Jurkat, Clone E6-1 (cell line): ENCODE measurements at regions not wholly inside any gene's neighbourhood (a gene's known extent, or its start where the extent isn't known, plus 50 kb on each side); places are given as distances from the start of the nearest gene placed in this dataset.
"Not testable (repeated sequence)": the region's sequence is repeated elsewhere in the genome, so short reads cannot be mapped to it uniquely, and the experiment has no call there.

Source experiments
- DNase-seq: peaks from one replicate; pipeline ENCODE4 v3.0.0-alpha.2; 2011; ENCODE audit warnings: low read depth, low spot score
- H3K4me3 ChIP-seq: 2 replicates; pipeline ENCODE4 v1.5.1; 2011; ENCODE audit warnings: mild to moderate bottlenecking, low read length, control low read depth, moderate library complexity

DNA sequence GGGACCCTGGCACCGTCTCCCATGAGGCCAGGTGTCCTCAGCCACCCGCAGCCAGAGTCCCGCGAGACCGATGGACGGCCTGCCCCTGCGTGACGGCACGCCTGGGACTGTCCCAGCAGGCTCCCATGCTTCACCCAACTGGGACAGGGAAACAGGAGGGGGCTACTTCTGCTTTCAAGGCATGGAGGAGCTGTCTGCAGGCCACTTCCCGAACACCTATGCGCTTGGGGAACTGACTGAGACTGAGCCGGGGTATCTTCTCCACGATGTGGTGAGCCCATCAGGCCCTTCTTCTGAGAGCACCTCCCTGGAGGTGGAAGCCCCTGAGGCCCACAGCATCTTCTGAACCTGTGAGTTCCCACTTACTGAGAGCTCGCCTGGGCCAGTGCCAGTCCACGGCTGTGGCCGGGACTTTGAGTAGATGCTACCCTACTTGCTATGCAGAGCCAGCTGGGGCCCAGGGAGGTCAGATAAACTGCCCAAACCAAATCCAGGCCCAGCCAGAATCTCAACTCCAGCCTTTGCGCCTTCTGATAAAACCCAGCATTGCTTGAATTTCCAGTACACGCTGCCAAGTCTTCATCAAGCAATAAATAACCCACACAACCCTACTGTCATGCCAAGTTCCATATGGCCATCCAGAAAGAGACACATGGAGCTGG is 85.4 kb upstream of the METTL9 start:
- not testable (repeated sequence) for H3K4me3 ChIP-seq, DNase-seq

DNA sequence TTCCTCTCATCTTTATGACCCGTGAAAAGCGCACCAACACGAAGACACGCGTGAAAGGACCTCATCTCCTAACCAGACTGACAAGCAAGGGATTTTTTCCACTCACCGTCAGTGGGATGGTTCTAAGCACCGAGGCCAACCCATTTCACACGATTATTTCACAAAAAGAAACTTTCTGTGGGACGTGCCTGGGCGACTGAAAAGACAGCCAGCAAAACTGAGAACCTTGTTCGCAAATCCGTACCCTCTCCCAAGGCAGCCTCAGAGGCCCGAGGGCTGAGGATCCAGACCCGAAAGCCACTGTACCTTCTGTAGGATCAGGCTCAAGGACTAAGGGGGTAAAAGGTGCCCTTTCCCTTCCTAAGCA is 84.9 kb upstream of the METTL9 start:
- not testable (repeated sequence) for H3K4me3 ChIP-seq

DNA sequence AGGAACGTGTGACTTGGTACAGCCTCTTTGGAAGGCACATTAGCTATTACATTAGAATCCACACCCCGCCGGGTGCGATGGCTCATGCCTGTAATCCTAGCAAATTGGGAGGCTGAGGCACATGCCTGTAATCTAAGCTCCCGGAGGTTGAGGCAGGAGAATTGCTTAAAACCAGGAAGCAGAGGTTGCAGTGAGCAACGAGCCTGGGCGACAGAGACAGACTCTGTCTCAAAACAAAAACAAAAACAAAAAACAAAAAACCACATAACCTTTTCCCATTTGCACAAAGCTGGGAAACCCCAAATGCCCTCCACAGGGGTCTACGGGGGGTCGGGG is 82.7 kb upstream of the METTL9 start:
- not testable (repeated sequence) for DNase-seq, H3K4me3 ChIP-seq

More for the DNA sequence above, 84.9 kb upstream of the METTL9 start:
- DNase-seq = not testable (repeated sequence)

DNA sequence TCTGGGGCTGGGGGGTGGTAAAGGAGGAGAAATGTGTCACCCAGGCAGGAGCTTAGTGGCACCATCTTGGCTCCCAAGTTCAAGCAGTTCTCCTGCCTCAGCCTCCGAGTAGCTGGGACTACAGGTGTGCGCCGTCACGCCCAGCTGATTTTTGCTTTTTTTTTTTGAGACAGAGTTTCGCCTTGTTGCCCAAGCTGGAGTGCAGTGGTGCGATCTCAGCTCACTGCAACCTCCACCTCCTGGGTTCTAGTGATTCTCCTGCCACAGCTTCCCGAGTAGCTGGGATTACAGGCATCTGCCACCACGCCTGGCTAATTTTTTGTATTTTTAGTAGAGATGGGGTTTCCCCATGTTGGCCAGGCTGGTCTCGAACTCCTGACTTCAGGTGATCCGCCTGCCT is 82.1 kb upstream of the METTL9 start:
- H3K4me3 ChIP-seq, DNase-seq: not testable (repeated sequence)

DNA sequence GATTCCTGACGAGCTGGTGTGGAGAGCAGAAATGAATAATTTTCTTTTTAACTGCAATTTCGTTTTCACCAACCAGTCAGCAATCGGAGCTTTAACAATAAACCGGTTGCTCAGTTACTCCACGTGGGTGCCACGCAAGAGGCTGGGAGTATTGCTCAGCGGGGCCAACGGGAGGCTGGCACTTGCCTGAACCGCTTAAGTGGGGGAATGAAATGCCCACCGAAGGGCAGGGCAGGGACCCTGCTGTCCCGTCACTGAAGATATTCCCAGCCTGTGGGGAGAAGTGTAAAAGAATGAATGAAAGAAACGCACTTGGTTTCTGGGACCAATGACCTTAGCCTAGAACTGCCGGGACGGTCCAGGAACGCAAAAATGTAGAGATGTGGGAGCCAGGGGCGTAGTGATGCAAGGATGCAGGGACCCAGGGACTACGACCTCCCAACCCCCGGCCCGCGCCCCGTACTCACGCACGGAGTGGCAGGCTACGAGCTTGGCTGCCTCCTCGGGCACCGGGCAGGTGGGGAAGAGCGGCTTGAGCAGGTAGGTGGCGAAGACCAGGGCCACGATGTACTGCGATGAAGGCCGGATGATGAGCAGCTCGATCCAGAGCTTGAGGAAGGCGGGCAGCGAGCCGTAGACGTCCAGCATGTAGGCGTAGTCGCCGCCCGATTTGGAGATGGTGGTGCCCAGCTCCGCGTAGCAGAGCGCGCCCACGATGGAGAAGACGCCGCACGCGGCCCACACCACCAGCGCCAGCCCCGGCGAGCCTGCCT is 79.8 kb upstream of the METTL9 start:
- H3K4me3 ChIP-seq = peak overlapping the region; percentile 71
- DNase-seq = not testable (repeated sequence)

DNA sequence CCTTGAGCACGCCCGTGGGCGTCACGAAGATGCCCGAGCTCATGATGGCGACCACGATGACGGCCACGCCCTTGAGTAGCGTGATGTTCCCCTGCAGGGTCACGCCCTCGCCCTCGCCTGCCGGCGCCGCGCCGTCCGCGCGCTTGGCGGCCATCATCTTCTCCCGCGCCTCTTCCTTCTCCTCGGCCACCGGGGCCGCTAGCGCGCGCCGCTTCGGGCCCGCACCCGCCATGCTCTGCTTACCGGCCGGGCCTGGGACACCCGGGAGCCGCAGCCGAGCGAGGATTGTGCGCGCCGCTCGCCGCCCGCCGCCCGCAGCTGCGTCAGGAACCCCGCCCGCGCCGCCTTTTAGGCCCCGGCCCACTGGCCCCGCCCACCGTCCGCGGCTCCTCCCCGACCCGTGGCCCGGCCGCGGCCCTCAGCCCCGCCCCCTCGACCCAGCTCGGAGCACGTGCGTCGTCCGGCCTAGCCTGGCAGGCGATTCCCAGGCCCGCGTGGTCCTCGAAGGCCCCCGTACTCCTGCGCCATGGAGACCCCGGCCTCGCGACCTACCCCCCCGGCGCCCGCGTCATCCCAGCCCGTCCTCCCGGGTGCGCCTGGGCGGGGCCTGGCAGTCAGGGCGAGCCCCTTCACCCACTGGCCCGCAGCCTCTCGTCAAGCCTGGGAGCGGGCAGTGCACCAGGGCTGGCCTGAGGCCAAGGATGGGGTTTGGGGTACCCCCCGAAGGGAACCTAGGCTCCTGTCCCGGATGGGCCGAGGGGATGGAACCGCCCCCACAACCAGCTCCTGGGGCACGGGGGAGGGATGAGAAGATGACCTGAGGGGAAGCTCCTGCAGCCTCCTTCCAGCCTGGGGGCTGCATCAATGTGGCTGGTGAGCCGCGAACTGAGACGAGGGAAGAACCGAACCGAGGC is 79.0 kb upstream of the METTL9 start:
- DNase-seq = peak; percentile 89
- peak overlapping the region; percentile 58 for H3K4me3 ChIP-seq

DNA sequence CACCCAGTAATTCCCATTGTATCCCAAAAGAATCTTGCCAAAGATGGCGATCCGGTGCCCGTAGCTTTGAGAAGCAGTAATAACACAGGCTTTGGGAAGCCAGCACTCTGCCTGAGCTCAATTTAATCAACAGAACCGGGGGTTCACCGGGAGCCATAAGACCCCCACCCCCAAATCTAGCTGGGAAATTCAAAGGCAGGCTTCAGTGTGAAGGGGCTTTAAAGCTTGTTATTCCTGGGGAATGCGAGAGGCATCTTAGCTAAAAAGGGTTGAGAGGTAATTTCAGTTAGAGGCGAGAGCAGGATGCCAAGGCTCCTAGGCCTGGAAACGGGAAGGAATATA is 78.4 kb upstream of the METTL9 start:
- peak overlapping the region; percentile 23 for H3K4me3 ChIP-seq
- DNase-seq = not testable (repeated sequence)

DNA sequence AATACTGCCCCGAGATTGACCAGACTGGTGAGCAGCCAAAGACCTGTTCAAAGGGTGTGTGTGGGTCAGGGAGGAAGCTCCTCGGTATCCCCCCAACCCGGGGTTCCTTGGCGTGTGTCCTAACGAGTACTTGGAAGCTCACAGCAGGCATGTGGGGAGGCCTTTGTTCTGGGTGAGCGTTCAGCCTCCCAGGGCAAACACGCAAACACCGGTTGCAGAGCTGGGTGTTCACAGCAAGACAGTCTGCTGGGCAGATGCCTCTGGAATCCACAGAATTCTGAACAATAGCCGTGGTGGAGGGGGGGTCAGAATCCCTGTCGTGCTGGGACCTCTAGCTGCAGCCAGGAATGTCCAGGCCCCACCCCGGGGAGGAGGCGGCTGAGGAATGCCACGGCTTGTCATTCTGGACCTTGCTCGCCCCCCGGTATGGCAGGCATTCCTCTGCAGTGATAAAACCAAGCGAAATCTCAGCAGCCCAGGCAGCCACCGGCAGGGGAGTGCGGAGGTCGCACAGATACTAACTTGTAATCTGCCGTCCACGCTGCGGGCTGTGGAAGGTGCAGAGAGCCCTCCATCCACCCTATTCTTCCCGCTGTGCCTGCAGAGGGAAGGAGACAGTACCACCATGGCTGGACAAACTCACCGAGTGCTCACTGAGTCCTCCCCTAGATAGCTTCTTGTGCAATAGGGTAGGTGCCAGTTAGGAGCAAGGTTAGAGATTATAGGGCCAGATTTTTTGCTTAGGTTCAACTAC is 77.8 kb upstream of the METTL9 start:
- H3K4me3 ChIP-seq, DNase-seq: not testable (repeated sequence)

DNA sequence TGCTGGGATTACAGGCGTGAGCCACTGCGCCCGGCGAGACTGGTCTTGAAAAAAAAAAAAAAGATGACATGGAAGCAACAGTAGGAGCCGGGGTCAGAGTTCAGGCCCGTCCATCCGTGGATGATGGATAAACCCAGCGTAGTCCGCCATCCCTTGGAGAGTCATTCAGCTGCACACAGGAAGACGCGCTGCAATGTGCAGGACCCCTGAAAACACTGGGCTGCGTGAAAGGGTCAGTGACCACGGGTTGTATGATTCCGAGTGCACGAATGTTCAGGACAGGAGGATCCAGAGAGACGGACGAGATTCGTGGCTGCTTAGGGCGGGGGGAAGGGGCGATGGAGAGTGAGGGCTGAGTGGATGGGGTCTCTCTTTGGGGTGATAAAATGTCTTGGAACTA is 76.5 kb upstream of the METTL9 start:
- H3K4me3 ChIP-seq, DNase-seq: not testable (repeated sequence)

DNA sequence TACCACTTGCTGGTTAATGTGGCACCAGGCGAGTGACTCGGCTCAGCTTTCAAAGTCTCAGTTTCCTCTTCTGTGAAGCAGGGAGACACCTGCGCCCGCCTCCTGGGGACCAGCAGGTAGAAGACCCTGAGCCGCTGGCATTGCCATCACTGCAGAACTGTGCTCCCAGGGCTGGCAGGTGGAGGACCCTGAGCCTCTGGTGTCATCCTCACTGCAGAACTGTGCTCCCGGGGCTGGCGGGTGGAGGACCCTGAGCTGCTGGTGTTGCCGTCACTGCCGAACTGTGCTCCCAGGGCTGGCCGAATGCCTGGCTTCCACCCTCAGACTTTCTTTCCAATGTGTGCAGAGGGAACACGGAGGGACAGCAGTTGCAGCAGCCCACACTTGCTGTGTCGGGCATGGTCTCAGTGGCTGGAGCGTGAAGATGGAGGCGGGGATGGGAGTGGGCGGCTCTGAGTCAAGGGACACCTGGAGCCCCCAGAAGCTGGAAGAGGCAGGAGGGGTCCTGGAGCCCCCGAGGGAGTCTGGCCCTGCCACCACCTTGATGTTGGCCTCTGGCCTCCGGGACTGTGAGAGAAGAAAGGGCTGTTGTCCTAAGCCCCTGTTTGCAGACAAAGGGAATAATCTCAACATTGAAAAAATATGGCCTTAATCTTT is 75.8 kb upstream of the METTL9 start:
- no peak for DNase-seq
- H3K4me3 ChIP-seq = no peak overlapping the region

DNA sequence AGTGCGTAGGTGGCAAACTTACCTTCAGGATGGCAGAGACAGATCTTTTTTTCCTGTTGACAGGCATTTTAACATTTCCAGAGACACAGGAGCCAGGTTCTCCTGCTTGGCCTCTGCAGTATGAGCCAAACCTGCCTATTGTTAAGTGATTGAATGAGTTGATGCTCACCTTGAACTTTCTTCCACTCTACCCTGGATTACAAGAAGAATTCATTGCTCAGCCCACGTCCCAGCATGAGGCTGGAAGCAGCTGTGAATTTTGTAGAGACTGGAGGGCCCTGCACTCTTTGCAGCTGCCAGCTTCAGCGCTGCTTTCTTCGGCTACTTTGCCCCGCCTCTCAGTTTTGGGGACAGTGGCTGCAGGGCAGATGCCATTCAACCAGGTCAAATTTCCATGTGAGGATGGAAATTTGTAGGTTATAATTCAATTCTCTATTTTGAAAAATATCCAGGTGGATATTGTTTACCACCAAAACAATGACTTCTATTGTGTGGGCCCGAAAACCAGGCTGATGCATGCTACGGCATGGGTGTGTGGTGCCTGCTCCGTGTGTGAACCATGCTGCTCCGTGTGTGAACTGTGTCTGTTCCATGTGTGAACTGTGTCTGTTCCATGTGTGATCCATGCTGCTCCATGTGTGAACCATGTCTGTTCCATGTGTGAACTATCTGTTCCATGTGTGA is 75.2 kb upstream of the METTL9 start:
- no peak overlapping the region for H3K4me3 ChIP-seq
- no peak for DNase-seq

DNA sequence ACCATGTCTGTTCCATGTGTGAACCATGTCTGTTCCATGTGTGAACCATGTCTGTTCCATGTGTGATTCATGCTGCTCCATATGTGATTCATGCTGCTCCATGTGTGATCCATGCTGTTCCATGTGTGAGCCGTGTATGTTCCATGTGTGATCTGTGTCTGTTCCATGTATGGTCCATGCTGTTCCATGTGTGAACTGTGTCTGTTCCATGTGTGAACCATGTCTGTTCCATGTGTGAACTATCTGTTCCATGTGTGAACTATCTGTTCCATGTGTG is 74.7 kb upstream of the METTL9 start:
- DNase-seq, H3K4me3 ChIP-seq: not testable (repeated sequence)

DNA sequence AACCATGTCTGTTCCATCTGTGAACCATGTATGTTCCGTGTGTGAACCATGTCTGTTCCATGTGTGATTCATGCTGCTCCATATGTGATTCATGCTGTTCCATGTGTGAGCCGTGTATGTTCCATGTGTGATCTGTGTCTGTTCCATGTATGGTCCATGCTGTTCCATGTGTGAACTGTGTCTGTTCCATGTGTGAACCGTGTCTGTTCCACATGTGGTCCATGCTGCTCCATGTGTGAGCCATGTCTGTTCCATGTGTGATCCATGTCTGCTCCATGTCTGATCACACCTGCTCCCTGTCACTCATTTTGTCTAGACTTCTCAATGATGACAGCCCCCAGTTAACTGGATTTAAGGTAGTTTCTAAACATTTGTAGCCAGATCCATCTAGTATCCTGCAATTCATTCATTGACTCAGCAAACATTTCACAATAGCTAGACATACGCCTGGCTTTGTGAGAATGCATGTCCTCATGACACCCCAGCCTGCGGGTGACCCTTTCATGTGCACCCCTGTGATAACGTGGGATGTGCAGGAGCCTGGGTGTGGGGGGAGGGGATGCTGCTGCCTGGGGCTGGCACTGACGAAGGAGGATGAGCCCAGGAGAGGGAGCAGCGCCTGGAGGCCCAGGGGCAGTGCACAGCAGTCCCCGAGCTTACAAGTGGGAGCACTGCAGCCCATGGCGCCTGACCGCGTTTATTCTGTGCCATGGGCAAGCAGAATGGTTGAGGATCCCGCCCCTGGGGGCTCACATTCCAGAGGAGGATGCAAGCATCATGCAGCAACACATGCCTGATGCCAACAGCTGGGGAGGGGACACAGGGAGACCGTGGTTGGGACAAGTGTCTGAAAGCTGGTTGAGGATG is 74.1 kb upstream of the METTL9 start:
- not testable (repeated sequence) for DNase-seq, H3K4me3 ChIP-seq

DNA sequence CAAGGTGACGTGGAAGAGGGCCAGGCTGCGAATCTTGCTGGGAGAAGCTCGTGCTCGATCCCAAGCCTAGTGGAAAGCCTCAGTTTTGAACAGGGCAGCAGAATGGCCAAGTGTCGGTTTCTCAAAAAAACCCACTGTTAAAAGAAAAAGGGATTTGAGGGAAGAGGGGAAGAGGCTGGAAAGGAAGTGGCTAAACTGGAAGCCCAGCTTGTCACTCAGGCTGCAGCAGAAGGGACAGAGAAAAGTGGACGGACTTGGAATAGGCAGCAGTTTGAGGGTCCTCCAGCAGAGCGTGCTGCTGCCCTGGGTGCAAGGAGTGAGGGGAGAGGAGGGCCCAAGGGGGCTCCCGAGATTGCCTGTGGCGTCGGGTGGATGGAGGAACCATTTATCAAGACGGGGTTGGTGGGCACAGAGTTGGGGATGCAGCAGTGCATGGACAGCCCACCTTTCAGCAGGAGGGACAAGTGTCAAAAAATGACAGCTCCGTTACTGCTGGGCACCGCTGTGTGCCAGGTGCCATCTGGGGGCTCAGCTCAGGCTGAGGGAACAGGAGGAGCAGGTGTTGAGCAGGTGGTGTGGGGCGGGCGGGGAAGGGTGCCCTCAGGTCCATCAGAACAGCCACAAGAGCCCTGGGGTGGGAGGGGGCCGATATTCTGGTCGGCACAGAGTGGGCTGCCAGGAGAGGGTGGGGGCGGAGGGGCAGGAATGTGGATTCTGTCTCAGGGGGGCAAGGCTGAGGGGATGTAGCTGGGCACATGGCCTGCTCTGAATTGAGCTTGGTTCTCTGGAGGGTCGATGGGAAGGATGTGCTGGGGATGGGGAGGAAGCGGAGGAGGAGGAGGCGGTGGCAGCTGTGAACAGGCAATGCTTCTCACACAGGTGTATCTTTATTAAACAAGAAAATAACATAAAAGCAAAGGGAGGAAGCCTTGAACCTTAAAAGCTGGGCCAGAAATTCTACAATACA is 73.1 kb upstream of the METTL9 start:
- not testable (repeated sequence) for H3K4me3 ChIP-seq, DNase-seq

DNA sequence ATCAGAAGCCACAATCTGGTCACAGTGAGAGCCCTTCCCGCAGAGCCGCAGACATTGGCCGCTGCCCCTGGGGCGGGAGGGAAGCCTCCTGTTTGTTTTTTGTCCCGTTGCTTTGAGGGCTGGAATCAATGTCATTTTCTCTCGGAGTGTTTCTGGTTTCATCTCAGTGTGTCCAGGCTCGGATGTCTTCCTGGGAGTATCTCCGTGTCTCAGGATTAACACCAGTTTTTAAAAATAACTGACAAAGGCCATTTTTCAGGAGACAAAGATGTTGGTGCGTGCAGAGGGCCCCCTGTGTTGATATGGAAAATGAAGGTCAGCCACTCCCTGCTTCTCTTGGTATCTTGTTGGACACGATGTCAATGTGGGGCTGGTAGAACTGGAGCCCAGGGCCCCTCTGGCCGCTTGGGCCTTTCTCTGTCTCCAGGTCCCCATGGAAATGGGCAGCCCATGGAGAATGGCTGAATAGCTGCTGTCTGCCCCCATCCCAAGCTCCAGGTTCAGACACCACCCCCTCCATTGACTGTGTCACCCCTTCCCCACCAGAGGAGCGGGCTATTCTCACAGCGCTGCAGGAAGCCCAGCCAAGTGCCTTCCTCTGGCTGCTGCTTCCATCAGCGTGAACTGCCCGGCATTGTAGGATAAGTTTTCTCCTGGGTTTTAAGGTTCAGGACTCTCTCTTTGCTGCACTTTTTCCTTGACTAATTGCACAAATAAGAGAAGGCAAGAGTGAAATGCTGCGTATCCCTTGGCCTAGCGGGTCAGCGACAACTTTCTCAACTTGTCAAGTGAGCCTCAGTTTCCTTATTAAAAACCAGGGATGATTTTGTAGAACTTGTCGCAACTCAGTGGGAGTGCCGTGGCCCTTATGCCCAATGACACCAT is 72.2 kb upstream of the METTL9 start:
- no peak for DNase-seq
- H3K4me3 ChIP-seq = no peak overlapping the region
